GM10266 (cell line): ENCODE measurements at regions not wholly inside any gene's neighbourhood (a gene's known extent, or its start where the extent isn't known, plus 50 kb on each side); places are given as distances from the start of the nearest gene placed in this dataset.

Experiments used
- DNase-seq: peaks from one replicate; pipeline ENCODE4 v3.0.0; 2012; ENCODE audit errors: extremely low spot score
- CTCF ChIP-seq: IDR thresholded peaks from 2 replicates; pipeline ENCODE4 v1.5.1; 2012; ENCODE audit warnings: mild to moderate bottlenecking, low read depth; ENCODE audit not compliant: control insufficient read depth, insufficient read depth; ENCODE audit errors: missing control alignments

DNA sequence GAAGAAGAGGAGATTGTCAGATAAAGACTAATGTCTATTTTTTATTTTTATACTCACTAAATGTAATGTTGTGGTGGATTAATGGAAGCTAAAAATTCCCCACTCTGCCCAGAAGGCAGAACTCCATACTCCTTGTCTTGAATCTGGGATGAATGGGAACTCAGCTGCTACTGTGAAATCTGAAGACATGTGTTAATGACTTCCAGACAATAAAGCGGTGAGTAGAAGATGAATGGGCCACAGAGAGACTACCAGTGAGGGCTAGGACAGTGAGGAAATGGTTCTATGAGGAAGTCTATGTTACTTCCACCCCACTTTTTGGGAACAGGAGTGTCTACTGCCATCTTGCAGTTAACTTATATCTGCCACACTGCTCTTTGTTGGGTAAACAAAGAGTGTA, 726.9 kb downstream of the CDH8 start:
- no peak for TF ChIP-seq CTCF
- no peak for DNase-seq

GRCh38 chr16:61306204-61306603, 730.0 kb downstream of the CDH8 start:
- DNase-seq: no peak
- TF ChIP-seq CTCF: no peak

- no peak for TF ChIP-seq CTCF
- DNase-seq: no peak
Observed at GRCh38 chr16:61296814-61297213, 739.4 kb downstream of the CDH8 start.

GRCh38 chr16:61296305-61296704, 739.9 kb downstream of the CDH8 start:
- DNase-seq: no peak
- TF ChIP-seq CTCF: no peak

GRCh38 chr16:61295311-61295710, 740.9 kb downstream of the CDH8 start:
- no peak for DNase-seq
- TF ChIP-seq CTCF: no peak

GRCh38 chr16:61289141-61289540, 747.1 kb downstream of the CDH8 start:
- no peak for TF ChIP-seq CTCF

GRCh38 chr16:61277849-61278248, 758.4 kb downstream of the CDH8 start:
- TF ChIP-seq CTCF: no peak

More at GRCh38 chr16:61289141-61289540, 747.1 kb downstream of the CDH8 start:
- DNase-seq: no peak

More at GRCh38 chr16:61277849-61278248, 758.4 kb downstream of the CDH8 start:
- DNase-seq: no peak
